VCaP (cell line): ENCODE measurements at regions not wholly inside any gene's neighbourhood (a gene's known extent, or its start where the extent isn't known, plus 50 kb on each side); places are given as distances from the start of the nearest gene placed in this dataset.

ENCODE experiments used
- H3K27ac ChIP-seq: fragments of 450-650 bp; 2 replicates; pipeline ENCODE4 v1.5.1; 2017
- TF ChIP-seq, protein P1 (sequence below): fragments of 450-650 bp; conservative IDR thresholded peaks from 2 replicates; pipeline ENCODE4 v1.5.1; 2017; ENCODE audit warnings: mild to moderate bottlenecking, moderate library complexity

DNA sequence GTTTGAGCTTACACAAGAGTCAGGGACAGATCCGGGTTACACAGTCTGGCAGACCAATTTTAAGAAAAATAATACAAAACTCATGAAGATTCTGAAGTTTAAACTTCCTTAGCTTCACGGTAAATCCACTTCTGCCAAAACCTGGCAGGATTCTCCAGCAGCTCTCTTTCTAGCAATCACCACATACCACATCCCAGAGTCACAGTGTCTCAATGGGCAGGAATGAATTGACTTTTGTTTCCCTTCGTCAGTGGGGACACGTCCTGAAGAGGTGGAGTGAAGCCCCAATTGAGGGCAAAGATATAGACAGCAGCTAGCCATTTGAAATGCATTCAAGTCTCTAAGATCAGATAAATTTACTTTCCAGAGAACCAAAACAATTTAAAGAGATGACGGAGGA, 117.1 kb upstream of the ARHGAP5 start:
- TF ChIP-seq, protein P1, sequence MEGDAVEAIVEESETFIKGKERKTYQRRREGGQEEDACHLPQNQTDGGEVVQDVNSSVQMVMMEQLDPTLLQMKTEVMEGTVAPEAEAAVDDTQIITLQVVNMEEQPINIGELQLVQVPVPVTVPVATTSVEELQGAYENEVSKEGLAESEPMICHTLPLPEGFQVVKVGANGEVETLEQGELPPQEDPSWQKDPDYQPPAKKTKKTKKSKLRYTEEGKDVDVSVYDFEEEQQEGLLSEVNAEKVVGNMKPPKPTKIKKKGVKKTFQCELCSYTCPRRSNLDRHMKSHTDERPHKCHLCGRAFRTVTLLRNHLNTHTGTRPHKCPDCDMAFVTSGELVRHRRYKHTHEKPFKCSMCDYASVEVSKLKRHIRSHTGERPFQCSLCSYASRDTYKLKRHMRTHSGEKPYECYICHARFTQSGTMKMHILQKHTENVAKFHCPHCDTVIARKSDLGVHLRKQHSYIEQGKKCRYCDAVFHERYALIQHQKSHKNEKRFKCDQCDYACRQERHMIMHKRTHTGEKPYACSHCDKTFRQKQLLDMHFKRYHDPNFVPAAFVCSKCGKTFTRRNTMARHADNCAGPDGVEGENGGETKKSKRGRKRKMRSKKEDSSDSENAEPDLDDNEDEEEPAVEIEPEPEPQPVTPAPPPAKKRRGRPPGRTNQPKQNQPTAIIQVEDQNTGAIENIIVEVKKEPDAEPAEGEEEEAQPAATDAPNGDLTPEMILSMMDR = no peak
- H3K27ac ChIP-seq = no peak overlapping the region

DNA sequence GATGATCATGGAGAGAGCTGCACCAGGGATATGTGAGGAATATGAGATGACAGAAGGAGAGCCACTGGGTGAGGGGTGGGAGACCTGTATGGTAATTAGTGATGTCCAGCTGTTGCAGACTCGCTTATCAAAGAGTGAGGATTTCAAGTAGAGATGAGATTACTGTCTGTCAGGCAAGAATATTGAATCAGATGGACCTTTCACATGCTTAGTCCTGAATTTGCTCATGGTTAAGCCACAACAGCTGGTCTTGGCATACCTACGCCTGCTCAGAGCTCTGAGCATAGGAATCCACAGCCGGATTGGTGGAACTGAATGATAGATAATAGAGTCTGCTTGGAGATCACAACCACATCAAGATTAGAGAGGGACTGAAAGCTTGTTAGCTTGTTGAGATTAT, 115.2 kb upstream of the ARHGAP5 start:
- H3K27ac ChIP-seq = no peak overlapping the region
- TF ChIP-seq, protein P1 = no peak

DNA sequence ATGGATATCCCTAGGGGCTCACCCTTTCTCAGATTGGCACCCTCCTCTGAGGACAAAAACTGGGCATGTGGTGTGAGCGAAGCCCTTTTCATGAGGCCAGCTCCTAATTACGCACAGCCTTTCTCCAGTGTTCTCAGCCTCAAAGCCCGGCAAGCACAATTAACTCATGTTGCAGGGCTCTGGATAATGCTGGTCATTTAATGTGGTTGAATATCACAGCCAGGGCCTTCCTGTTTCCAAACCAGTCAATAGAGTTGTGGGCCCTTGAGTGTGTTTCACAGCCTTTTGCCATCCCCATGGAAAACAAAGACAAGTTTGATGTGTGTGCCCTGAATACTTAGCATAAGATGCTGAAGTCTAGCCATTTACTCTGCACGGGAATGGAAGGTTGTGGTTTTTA, 114.2 kb upstream of the ARHGAP5 start:
- no peak overlapping the region for H3K27ac ChIP-seq
- TF ChIP-seq, protein P1 = no peak

DNA sequence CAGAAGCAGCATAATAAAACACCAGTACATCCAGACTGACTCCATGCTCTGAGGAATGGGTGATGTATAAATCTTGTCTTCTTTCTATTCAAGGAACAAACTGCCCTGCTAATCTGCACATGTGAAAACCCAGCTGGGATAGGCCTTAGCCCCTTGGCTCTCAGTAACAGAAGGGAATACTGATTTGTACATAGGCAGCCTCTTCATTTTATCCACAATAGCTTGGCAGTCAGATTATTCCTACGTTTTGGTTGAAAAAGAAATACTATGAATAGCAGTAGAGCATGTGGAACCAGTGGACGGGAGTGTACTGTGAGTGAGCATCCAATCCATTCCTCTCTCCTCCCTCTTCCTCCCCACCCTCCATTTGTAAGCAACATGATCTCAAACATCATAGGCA, 113.5 kb upstream of the ARHGAP5 start:
- H3K27ac ChIP-seq = no peak overlapping the region
- TF ChIP-seq, protein P1 = no peak

DNA sequence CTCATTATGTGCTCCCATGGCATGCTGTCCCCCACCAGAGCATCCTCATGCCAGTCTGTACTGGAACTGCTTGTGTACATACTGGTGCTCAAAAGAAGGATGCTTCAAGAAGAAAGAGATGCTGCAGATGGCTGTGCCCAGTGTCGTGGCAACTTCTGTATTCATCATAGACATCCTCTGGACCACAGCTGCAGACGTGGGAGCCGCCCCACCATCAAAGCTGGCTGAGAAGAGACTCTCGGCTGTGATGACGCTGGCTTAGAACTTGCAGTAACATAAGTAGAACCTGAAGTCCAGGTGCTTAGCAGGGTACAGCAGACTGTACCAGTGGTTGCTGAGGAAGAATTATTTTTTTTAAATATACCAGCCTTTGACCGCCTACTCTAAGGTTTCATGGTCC, 112.6 kb upstream of the ARHGAP5 start:
- TF ChIP-seq, protein P1 = no peak
- no peak overlapping the region for H3K27ac ChIP-seq

DNA sequence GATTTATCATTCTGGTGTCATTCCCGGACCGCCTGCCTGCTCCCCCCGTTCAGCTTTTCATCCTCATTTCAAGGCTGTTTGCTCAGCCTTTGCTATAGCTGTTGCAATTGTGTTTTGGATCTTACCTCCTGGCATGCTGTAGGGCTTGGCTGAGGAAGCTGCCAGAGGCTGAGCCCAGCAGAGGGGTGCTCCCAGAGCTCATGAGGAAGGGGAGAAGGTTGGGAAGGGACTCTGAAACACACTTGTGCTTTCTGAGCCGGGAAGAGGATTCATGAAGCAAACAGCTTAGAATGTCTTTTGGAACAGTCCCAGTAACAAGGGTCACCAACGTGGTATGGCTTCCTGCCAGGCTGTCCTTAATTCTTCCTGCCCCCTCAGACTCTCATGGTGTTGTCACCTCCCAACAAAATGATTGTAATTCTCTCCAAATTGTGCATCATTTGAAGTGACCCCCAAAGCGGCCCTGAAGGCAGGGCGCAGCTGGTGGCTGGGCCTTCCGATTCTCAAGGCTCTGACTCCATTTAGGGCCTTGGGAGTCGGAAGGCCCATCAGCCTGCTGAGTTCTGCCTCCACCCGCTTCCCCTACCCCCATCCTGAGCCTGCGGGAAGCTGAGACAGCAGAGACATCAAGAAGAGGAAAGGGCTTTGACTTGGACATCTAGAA, 111.9 kb upstream of the ARHGAP5 start:
- no peak overlapping the region for H3K27ac ChIP-seq
- TF ChIP-seq, protein P1 = no peak

DNA sequence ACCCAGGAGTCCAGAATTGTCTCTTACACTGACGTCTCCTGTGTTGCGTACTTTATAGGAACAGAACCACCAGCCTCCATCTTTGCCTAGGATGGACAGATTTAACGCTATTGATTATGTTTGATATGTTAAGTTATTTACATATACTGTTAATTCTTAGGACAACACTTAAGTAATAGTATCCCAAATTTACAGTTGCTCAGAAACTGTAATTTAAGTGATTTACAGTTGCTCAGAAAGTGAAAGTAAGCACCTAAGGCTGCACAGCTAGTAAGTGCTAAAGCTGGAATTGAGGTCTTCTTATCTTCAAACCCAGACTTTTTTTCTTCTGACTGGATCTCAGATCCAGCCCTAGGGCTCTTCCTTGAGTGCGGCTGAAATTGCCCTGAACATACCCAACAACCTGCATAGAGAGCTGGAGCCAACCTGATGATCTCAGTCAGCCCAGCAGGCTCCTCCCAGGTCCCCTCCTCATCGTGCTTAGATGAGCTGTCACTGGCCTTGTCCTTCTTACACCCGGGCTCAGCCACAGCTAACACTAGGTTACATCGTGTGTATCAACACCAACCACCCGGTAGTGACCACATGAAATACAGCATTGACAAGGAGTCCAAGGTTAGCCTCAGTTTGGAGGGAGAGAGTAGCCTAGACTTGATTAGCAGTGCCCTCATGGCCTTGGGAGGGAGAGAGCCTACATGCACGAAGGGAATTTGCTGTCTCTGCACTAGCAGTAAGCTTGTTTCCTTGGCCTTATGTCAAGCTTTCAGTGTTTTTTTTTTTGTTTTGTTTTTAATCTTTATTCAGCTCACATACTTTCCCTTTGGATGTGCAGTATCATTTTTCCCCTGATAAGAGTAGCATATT, 111.1 kb upstream of the ARHGAP5 start:
- TF ChIP-seq, protein P1 = no peak
- no peak overlapping the region for H3K27ac ChIP-seq
